NCI-H146 treated with DMSO at 0.1 percent for 48 hours (cell line): ENCODE measurements at regions not wholly inside any gene's neighbourhood (a gene's known extent, or its start where the extent isn't known, plus 50 kb on each side); places are given as distances from the start of the nearest gene placed in this dataset.
A peak's percentile ranks its signal among the peaks of the same experiment; 100 is the strongest.
"Not testable (repeated sequence)": the region's sequence is repeated elsewhere in the genome, so short reads cannot be mapped to it uniquely, and the experiment has no call there.

Experiments used
- DNase-seq: peaks from one replicate; lab custom pipeline; 2025; ENCODE audit not compliant: unreplicated experiment; lab: John Stamatoyannopoulos, UW

GRCh38 chr4:115956054-115956796, 842.8 kb upstream of the NDST4 start:
- DNase-seq: not testable (repeated sequence)

GRCh38 chr4:115950806-115951205, 837.4 kb upstream of the NDST4 start:
- no peak for DNase-seq

- not testable (repeated sequence) for DNase-seq
These were observed 836.7 kb upstream of the NDST4 start for GRCh38 chr4:115949974-115950743.

GRCh38 chr4:115945026-115945425, 831.6 kb upstream of the NDST4 start:
- DNase-seq: no peak

- DNase-seq: no peak
These were observed 830.9 kb upstream of the NDST4 start for GRCh38 chr4:115944146-115944905.

- no peak for DNase-seq
These were observed 825.5 kb upstream of the NDST4 start for GRCh38 chr4:115938764-115939443.

- no peak for DNase-seq
These were observed 816.0 kb upstream of the NDST4 start for GRCh38 chr4:115929373-115929772.

- DNase-seq: no peak
These were observed 814.0 kb upstream of the NDST4 start for GRCh38 chr4:115927382-115927781.

- no peak for DNase-seq
These were observed 809.7 kb upstream of the NDST4 start for GRCh38 chr4:115923152-115923551.

- DNase-seq: no peak
These were observed 807.2 kb upstream of the NDST4 start for GRCh38 chr4:115920637-115921036.

- no peak for DNase-seq
These were observed 804.7 kb upstream of the NDST4 start for GRCh38 chr4:115918149-115918548.

- DNase-seq: no peak
These were observed 793.0 kb upstream of the NDST4 start for GRCh38 chr4:115906428-115906827.

GRCh38 chr4:115883847-115884246, 770.4 kb upstream of the NDST4 start:
- no peak for DNase-seq

- DNase-seq: no peak
These were observed 769.8 kb upstream of the NDST4 start for GRCh38 chr4:115883231-115883630.

GRCh38 chr4:115873048-115873447, 759.6 kb upstream of the NDST4 start:
- DNase-seq: no peak

GRCh38 chr4:115871596-115871995, 758.2 kb upstream of the NDST4 start:
- no peak for DNase-seq

GRCh38 chr4:115866364-115866896, 753.0 kb upstream of the NDST4 start:
- no peak for DNase-seq

- DNase-seq: no peak
These were observed 752.3 kb upstream of the NDST4 start for GRCh38 chr4:115865736-115866135.

- DNase-seq: no peak
These were observed 739.3 kb upstream of the NDST4 start for GRCh38 chr4:115852767-115853091.

- peak; percentile 22 for DNase-seq
These were observed 738.7 kb upstream of the NDST4 start for GRCh38 chr4:115851918-115852766.
